CD14-positive monocyte (primary cell): ENCODE measurements at regions not wholly inside any gene's neighbourhood (a gene's known extent, or its start where the extent isn't known, plus 50 kb on each side); places are given as distances from the start of the nearest gene placed in this dataset.

Experiments used
- DNase-seq, 3 donors: peaks; one replicate each; pipeline ENCODE4 v3.0.0-alpha.2; 2011 to 2022
- H2AFZ ChIP-seq: 2 replicates; pipeline ENCODE4 v1.6.0; 2012; ENCODE audit warnings: mild to moderate bottlenecking, low read depth, low read length, inconsistent platforms; ENCODE audit not compliant: insufficient read depth, poor library complexity, severe bottlenecking
- H3K27ac ChIP-seq, 2 donors: 1 replicate in 1 of 2; 2 replicates in 1 of 2; pipeline ENCODE4 v1.5.1; 2012 to 2013; ENCODE audit warnings: low read length in 2 of 2, control low read depth in 1 of 2, inconsistent platforms in 1 of 2, low read depth in 1 of 2, mild to moderate bottlenecking in 1 of 2
- H3K27me3 ChIP-seq, 2 donors: one replicate each; pipeline versions ENCODE4 v1.6.0 to v1.6.1; 2011 to 2013; ENCODE audit warnings: low read length in 2 of 2; ENCODE audit not compliant: control insufficient read depth in 2 of 2, insufficient read depth in 2 of 2
- H3K36me3 ChIP-seq, 2 donors: replicated peaks in 1 of 2; 1 replicate in 1 of 2; 2 replicates in 1 of 2; pipeline versions ENCODE4 v1.5.1 to v1.6.1; 2012 to 2013; ENCODE audit warnings: low read length in 2 of 2, control low read depth in 1 of 2, inconsistent platforms in 1 of 2, mild to moderate bottlenecking in 1 of 2; ENCODE audit not compliant: insufficient read depth in 2 of 2, control insufficient read depth in 1 of 2
- H3K4me1 ChIP-seq, 2 donors: 1 replicate in 1 of 2; 2 replicates in 1 of 2; pipeline versions ENCODE4 v1.5.1 to v1.6.1; 2012 to 2013; ENCODE audit warnings: low read length in 2 of 2, control low read depth in 1 of 2, inconsistent platforms in 1 of 2, mild to moderate bottlenecking in 1 of 2, moderate library complexity in 1 of 2; ENCODE audit not compliant: insufficient read depth in 2 of 2, control insufficient read depth in 1 of 2
- H3K4me2 ChIP-seq: replicated peaks from 2 replicates; pipeline ENCODE3; 2012; ENCODE audit warnings: low read length, moderate library complexity, mild to moderate bottlenecking; ENCODE audit not compliant: poor library complexity, severe bottlenecking; ENCODE audit errors: extremely low read depth
- H3K4me3 ChIP-seq, 3 experiments: fragments of 200-600 bp in 1 of 3; sonication (generic) in 1 of 3; replicated peaks in 1 of 3; 1 replicate in 2 of 3; 2 replicates in 1 of 3; pipeline ENCODE4 v1.5.1; 2011 to 2013; ENCODE audit warnings: low read length in 3 of 3, mild to moderate bottlenecking in 3 of 3, control low read depth in 2 of 3, low read depth in 2 of 3, inconsistent platforms in 1 of 3, moderate library complexity in 1 of 3
- H3K79me2 ChIP-seq: 2 replicates; pipeline ENCODE4 v1.6.0; 2012; ENCODE audit warnings: mild to moderate bottlenecking, control low read depth, inconsistent platforms, low read length, moderate library complexity; ENCODE audit not compliant: insufficient read depth
- H3K9ac ChIP-seq: 2 replicates; pipeline ENCODE4 v1.6.0; 2017; ENCODE audit warnings: low read length, mild to moderate bottlenecking; ENCODE audit not compliant: insufficient read depth, poor library complexity, severe bottlenecking
- H3K9me3 ChIP-seq, 2 donors: replicated peaks in 1 of 2; 1 replicate in 1 of 2; 2 replicates in 1 of 2; pipeline versions ENCODE4 v1.5.1 to v1.6.1; 2012 to 2013; ENCODE audit warnings: low read length in 2 of 2, control low read depth in 1 of 2; ENCODE audit not compliant: control insufficient read depth in 1 of 2, insufficient read depth in 1 of 2
- H4K20me1 ChIP-seq: 2 replicates; pipeline ENCODE4 v1.6.0; 2012; ENCODE audit warnings: mild to moderate bottlenecking, low read length, control low read depth, moderate library complexity; ENCODE audit not compliant: insufficient read depth
- H3K27ac Mint-ChIP-seq, 7 donors: one replicate each; pipeline ENCODE4 v1.8.0; 2020; ENCODE audit warnings: mild to moderate bottlenecking in 7 of 7, mixed read lengths in 7 of 7, moderate library complexity in 6 of 7, inconsistent platforms in 2 of 7
- H3K27me3 Mint-ChIP-seq, 3 donors: one replicate each; pipeline ENCODE4 v1.8.0; 2021 to 2022; ENCODE audit warnings: low read depth in 3 of 3, mild to moderate bottlenecking in 3 of 3, mixed read lengths in 3 of 3, moderate library complexity in 3 of 3, inconsistent platforms in 1 of 3
- H3K36me3 Mint-ChIP-seq, 2 donors: one replicate each; pipeline ENCODE4 v1.8.0; 2020; ENCODE audit warnings: mixed read lengths in 2 of 2, inconsistent platforms in 1 of 2, mild to moderate bottlenecking in 1 of 2
- H3K4me1 Mint-ChIP-seq: one replicate; pipeline ENCODE4 v1.8.0; 2020; ENCODE audit warnings: mild to moderate bottlenecking, mixed read lengths
- H3K4me3 Mint-ChIP-seq, 2 donors: one replicate each; pipeline ENCODE4 v1.8.0; 2020; ENCODE audit warnings: mild to moderate bottlenecking in 2 of 2, mixed read lengths in 2 of 2, moderate library complexity in 1 of 2
- H3K9me3 Mint-ChIP-seq, 7 donors: one replicate each; pipeline ENCODE4 v1.8.0; 2020 to 2022; ENCODE audit warnings: mixed read lengths in 7 of 7, mild to moderate bottlenecking in 6 of 7, moderate library complexity in 6 of 7, inconsistent platforms in 2 of 7
- CTCF ChIP-seq: fragments of 200-600 bp; IDR thresholded peaks from one replicate; pipeline ENCODE4 v1.8.0; 2022; ENCODE audit warnings: antibody characterized with exemption, mild to moderate bottlenecking
- WGBS: methylation state at CpG from one replicate; pipeline ENCODE4 v1.1.5; 2013; ENCODE audit warnings: missing lambda C conversion rate; ENCODE audit not compliant: insufficient coverage; 5-methylcytosine and 5-hydroxymethylcytosine counted together
- intact Hi-C, 2 donors: fragments of 100-400 bp; cut with micrococcal nuclease; formaldehyde crosslinking; loops; one replicate each; pipeline versions ENCODE4 v1.15.0 to v1.15.1; 2023

- no peak overlapping the region for H3K27ac Mint-ChIP-seq
These were observed 154.7 kb upstream of the ANKH start for GRCh38 chr5:15026011-15026893.

GRCh38 chr5:15023846-15024245 is 152.3 kb upstream of the ANKH start:
- H3K4me1 ChIP-seq = no peaks in the 10 kb centered on the region
- H3K36me3 ChIP-seq = no peaks in the 10 kb centered on the region
- WGBS = 100% methylated on average over 3 of the region's 5 CpGs
- no peaks in the 10 kb centered on the region for H3K79me2 ChIP-seq
- H3K9ac ChIP-seq = no peak overlapping the region
- no peaks in the 10 kb centered on the region for H4K20me1 ChIP-seq
- no peak for TF ChIP-seq CTCF
- Mint-ChIP-seq H3K36me3 (no peaks in the 10 kb centered on the region), H3K4me1 (no peaks in the 10 kb centered on the region), H3K27me3 (peaks cover 4 to 15% (median 9%) of the 10 kb centered on the region in 3 donors), H3K27ac (no peak overlapping the region), H3K9me3 (peaks cover 0 to 4% (median 2%) of the 10 kb centered on the region in 7 donors), H3K4me3 (no peak overlapping the region)
- H3K4me2 ChIP-seq = no peak overlapping the region
- no peak overlapping the region for H3K4me3 ChIP-seq
- peaks cover 0 to 8% of the 10 kb centered on the region in 2 donors for H3K27me3 ChIP-seq
- no peak overlapping the region for H2AFZ ChIP-seq
- no peak for DNase-seq
- H3K27ac ChIP-seq = no peak overlapping the region
- no peaks in the 10 kb centered on the region for H3K9me3 ChIP-seq
- intact Hi-C loops = no loop called here

More at GRCh38 chr5:15026011-15026893, 154.7 kb upstream of the ANKH start:
- Mint-ChIP-seq H3K4me3 (no peak overlapping the region), H3K36me3 (no peaks in the 10 kb centered on the region), H3K9me3 (peaks cover 0 to 4% (median 2%) of the 10 kb centered on the region in 7 donors), H3K27me3 (peaks cover 6 to 23% (median 14%) of the 10 kb centered on the region in 3 donors), H3K4me1 (no peaks in the 10 kb centered on the region)
- Histone ChIP-seq H3K4me3 (no peak overlapping the region), H3K4me1 (no peaks in the 10 kb centered on the region), H3K9ac (no peak overlapping the region), H3K9me3 (no peaks in the 10 kb centered on the region), H4K20me1 (no peaks in the 10 kb centered on the region), H2AFZ (no peak overlapping the region), H3K27ac (no peak overlapping the region), H3K36me3 (no peaks in the 10 kb centered on the region), H3K27me3 (peaks cover 0 to 10% of the 10 kb centered on the region in 2 donors), H3K79me2 (no peaks in the 10 kb centered on the region), H3K4me2 (no peak overlapping the region)
- 100% methylated on average over 2 of the region's 9 CpGs for WGBS
- DNase-seq = no peak
- intact Hi-C loops = no loop called here
- no peak for TF ChIP-seq CTCF
